ENCODE measurements at regions not wholly inside any gene's neighbourhood (a gene's known extent, or its start where the extent isn't known, plus 50 kb on each side); places are given as distances from the start of the nearest gene placed in this dataset.

- TF ChIP-seq POLR2AphosphoS5 (IDR thresholded peaks at IDR 0.05; ENCODE audit: low read depth, low read length) (no peak), POLR2A (IDR thresholded peaks at IDR 0.05; ENCODE audit: low read depth, low read length) (no peak), TAF1 (IDR thresholded peaks at IDR 0.05; ENCODE audit: borderline replicate concordance, low read depth, low read length) (no peak)
Measured at GRCh38 chr9:110104261-110104809, 103.6 kb downstream of the C9orf152 start.

Measured in GM12892 (cell line).